OCI-LY1 (cell line): ENCODE measurements at regions not wholly inside any gene's neighbourhood (a gene's known extent, or its start where the extent isn't known, plus 50 kb on each side); places are given as distances from the start of the nearest gene placed in this dataset.

ENCODE experiments used
- EZH2 ChIP-seq: fragments of 200-600 bp; sonication (generic), shearing (Covaris generic); IDR thresholded peaks from 2 replicates; pipeline ENCODE4 v1.8.0; 2017; ENCODE audit warnings: borderline replicate concordance, mixed run types, mild to moderate bottlenecking, antibody characterized with exemption, low read length, moderate library complexity, mixed read lengths
- TF ChIP-seq, protein P1 (sequence below): fragments of 200-600 bp; sonication (generic), shearing (Covaris generic); IDR thresholded peaks from 2 replicates; pipeline ENCODE4 v1.5.1; 2017; ENCODE audit warnings: mild to moderate bottlenecking, antibody characterized with exemption, low read length, moderate library complexity, mixed read lengths

DNA sequence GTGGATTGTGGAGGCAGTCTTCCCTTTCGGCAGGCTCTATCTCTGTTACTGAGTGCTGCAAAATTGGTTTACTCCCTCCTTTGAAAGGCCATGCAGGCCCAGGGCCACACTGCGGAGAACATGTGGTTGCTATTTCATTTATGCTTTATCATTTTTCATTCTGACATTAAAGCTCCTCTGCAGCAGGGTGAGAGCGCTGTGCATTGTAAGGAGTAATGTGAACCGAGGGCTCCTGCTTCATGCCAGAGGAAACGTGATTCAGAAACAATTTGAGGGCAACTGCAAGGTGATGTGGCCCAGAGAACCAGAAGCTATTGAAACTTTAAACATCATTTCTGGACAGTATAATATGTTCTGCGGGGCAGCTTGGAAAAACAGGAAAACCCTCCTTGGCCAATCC, 341.6 kb upstream of the NT5C1B start:
- TF ChIP-seq, protein P1, sequence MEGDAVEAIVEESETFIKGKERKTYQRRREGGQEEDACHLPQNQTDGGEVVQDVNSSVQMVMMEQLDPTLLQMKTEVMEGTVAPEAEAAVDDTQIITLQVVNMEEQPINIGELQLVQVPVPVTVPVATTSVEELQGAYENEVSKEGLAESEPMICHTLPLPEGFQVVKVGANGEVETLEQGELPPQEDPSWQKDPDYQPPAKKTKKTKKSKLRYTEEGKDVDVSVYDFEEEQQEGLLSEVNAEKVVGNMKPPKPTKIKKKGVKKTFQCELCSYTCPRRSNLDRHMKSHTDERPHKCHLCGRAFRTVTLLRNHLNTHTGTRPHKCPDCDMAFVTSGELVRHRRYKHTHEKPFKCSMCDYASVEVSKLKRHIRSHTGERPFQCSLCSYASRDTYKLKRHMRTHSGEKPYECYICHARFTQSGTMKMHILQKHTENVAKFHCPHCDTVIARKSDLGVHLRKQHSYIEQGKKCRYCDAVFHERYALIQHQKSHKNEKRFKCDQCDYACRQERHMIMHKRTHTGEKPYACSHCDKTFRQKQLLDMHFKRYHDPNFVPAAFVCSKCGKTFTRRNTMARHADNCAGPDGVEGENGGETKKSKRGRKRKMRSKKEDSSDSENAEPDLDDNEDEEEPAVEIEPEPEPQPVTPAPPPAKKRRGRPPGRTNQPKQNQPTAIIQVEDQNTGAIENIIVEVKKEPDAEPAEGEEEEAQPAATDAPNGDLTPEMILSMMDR, result no peak
- no peak for TF ChIP-seq EZH2
